Retina (tissue), 1 donor: ENCODE measurements at regions not wholly inside any gene's neighbourhood (a gene's known extent, or its start where the extent isn't known, plus 50 kb on each side); places are given as distances from the start of the nearest gene placed in this dataset.

ENCODE experiments used
- DNase-seq: peaks from one replicate; pipeline ENCODE4 v3.0.0-alpha.2; 2016

DNA sequence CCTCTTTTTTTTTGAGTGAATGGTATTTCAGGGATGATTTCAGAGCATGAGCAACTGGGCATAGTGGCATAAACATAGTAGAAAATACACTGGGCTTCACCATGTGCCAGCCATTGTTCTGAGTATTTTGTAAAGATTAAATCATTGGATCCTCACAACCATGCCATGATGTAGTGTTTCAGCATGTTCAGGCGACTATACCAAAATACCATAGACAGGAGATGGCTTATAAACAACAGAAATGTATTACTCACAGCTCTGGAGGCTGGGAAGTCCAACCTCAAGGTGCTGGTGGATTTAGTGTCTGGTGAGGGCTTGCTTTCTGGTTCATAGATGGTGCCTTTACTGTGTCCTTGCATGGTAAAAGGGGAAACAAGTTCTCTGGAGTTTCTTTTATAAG is 101.5 kb upstream of the KL start:
- no peak for DNase-seq

DNA sequence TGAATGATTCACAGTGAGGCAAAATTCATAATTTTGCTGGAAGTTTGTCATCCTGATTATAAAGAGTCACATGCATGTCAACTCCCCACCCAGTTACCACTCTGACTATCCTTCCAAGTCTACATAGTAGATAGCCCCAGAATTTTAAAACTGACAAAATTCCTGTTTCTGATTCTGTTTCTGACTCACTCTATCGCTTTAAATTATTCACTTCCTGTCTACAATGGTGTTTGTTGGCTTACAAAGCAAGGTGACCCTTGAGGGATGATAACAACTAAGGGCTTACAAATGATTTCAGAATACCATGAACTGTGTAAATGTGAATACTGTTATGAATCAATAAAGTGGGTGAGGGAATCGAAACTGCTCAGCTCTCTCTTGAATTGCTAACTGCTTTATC is 98.7 kb upstream of the KL start:
- no peak for DNase-seq

DNA sequence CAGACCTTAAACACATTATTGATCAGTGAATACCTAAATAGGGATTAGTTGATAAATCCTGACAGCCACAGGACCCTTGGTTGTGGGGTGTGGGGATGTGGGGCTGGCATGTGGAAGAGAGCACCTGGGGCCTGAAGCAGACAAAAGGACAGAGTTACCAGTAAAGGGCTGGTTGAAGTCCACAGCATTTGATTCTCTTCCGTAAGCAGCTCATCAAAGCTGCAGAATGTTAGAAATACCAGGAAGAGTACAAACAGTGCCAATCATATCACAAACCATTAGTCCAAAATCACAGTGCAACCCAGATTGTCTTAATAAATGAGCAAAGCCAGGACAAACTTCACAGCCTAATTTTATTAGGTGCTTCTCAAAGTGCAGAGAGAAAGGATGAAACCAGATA is 92.5 kb upstream of the KL start:
- no peak for DNase-seq

DNA sequence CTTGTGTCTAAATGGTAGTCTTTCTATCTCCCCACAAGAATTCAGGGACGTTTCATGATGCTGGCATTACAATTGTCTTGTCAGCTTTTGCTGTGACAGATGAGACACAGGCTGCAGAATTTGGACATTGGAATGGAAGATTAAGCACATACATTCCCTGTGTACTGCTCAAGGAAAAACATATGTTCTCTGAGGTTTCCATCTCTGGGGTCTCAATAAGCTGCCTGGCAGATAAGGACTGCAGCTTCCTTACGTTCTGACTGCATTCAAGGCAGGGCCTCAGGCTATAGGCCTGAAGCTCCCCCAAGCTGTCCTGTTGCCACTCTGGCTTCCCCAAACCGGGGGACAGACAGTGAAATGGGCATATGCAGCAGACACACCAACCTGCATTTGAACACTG is 91.3 kb upstream of the KL start:
- DNase-seq, result no peak

DNA sequence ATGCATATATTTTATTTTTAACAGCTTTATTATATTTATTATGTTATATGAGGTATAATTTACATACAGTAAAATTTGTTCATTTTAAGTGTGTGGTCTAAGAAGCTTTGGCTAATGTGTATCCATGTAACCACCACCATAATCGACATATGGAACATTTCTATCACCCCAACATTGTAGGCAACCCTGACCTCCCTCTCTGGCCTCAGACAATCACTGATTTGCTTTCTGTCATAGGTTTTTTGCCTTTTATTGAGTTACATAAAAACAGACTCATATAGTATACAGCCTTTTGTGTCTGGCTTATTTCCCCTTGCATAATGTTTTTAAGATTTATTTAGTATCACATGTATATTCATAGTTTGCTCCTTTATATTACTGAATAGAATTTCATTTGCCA is 90.7 kb upstream of the KL start:
- no peak for DNase-seq

DNA sequence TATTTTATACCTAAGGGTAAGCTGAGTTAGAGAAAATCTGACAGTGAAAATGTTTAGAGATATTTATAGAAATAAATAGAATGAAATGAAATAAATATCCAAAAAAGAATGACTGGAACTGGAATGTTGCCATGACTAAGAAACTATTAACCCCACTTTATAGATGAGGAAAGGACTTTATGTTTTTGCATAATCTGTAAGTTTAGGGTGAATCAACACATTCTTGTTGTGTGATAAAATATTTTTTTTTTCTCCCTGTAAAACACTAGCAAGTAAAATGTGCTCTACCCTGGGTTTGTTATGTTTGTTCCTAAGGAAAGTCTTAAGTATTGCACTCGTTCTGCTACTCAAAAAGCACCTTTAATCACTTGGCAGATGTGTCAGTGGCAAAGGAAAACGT is 83.8 kb upstream of the KL start:
- no peak for DNase-seq

DNA sequence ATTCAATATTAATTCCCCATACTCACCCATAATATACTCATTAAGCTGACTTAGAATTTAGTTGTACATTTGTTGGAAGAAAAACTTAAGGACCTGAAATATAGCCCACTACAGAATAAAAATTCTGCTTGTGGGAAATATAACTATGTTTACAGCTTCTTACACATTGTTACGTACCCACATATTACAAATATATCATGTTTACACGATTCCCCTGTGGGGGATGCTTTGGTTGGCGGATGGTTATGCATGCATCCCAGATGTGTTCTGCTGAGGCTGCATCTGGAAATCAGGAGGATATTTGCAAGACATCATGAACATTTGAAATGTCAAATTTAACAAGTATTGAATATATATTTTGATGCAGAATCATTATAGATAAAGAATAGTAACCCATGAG is 79.5 kb upstream of the KL start:
- no peak for DNase-seq

DNA sequence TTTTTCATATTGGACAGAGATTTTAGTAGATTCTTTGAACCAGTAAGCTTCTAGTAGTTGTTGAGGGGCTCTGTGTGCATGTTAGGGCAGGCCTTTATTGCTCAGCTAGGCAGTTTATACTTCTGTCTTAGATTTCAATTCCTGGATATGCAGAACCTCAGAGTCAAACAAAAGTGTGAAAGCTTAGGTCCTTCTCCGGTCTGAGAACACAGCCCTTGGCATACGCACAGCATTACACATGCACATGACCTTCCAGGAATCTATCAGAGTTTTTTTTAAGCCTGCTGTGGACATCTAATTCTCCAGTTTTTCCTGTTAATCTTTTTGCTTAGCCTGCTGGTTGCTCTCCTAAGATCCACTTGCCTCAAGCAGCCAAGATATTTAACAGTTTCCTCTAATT is 77.9 kb upstream of the KL start:
- DNase-seq, result no peak

DNA sequence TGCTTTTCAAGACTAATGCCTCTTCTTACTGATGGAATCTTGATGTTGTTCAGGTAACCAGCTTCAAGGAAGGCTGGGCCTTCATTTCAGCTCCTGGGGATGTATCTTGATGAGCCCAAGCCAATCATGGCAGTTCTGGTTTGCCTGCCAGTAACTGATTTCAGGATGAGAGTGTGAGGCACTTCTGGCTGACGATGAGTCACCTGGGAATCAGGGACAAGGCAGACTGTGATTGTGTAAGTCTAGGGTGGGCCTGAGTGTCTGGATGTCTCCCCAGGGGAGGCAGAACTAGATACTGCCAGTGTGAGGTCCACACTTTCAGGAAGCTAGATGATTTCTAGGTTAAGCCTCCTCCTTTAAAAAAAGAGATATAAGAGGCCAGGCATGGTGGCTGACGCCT is 77.3 kb upstream of the KL start:
- DNase-seq, result no peak

DNA sequence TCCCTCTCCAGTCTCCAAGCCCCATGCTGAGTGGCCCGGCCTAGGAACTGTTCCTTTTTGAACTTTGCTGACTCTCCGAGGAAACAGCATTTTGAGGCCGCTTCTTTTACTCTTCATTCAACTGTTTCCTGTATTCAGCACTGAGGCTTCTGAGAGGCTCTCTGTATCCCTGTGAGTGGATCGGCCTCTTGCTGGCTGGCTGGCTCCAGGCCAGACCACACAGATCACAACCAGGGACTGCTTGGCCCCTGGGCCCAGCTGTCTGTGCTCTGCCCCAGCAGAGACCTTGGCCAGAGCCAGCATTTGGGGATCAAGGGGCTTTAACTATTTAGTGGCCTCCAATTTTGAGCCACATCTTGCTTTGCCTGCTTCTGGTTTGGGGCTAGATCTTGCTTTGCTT is 75.6 kb upstream of the KL start:
- no peak for DNase-seq

DNA sequence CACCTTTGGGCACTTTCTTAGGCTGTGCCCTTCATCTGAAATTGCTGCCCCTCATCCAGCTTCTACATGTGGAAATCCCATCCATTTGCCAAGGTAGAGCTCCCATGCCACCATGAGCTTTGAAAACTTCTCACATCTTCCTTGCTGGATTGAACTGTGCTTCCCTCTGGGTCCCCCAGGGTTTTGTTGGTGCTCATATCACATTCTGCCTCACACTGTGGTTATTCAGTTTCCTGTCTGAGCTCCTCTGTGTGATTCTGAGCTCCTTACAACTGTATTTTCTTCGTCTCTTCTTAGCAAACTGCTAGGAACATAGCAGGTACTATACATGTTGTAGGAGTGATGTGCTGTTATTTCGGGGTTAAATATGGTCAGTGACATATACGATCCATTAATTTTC is 74.9 kb upstream of the KL start:
- no peak for DNase-seq

DNA sequence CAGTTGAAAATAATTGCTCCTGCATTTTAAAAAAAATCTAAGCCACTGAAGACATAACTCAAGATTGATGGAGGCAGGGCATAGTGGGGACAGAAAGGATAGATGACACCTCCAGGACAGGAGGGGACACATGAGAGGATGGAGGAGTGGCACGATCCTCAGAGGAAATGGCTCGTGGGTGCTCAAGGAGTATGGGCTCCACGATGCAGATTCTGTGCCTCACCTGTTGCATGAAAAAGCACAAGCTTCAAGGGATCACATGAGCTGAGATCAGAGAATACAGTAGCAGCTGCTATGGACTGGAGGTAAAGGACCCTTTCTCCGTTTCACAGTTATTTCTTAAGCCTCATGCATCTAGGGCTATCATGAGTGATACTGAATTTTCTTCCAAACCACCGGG is 69.7 kb upstream of the KL start:
- DNase-seq, result no peak

DNA sequence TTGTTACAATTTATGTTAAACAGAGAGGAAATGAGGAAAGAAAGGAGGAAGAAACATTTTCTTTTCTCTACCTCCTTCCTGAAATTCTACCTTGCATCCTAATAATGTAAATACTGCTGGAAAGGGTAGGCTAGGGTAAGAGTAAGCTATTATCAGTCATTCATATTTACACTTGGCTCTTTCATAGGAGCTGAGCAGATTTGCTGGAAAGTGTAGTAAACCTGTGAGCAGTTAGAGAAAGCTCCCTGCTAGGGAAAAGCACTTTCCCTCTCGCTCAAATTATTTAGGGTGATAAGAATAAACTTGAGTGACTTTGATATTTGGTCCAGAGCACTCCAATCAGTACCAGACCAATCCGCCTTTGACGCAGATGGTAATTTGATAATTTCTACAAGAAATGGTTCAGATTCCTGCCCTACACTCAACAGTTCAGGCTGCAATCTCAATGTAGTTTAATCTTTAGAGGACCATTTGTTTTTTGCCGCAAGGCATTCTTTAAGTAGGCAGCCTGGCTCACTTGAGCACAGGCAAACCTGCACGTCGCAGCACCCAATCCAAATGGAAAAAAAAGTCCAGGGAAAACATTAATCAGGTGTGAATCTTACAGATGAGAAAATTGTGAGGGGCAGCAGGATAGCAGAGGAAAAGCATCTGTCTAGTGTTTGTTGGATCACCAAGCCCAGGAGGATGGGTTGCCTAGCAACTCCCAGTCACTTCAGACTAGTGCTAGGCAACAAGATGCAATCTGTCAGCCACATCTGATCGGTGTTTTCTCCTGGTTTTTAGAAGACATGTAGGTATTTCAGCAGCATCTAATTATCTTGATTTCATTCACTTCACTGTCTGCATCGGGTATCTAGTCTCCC is 68.6 kb upstream of the KL start:
- peak; percentile 68 for DNase-seq

DNA sequence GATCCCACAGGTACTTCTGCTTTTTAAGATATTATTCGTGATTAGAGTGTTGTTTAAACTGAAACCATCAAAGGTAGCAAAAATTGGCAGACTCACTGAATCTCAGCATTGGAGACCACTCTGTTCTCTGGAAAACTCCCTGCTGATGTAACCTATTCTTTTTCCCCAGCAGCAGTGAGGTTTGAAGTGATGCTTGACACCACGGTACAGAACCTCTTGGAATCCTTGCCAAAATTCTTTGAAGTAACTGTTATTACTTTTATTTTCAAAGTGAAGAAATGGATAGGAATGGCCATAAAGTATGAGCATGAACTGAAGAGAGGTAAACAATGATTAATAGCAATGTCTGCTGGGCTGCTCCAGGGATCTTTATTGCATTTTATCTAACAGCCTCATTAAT is 66.4 kb upstream of the KL start:
- no peak for DNase-seq

DNA sequence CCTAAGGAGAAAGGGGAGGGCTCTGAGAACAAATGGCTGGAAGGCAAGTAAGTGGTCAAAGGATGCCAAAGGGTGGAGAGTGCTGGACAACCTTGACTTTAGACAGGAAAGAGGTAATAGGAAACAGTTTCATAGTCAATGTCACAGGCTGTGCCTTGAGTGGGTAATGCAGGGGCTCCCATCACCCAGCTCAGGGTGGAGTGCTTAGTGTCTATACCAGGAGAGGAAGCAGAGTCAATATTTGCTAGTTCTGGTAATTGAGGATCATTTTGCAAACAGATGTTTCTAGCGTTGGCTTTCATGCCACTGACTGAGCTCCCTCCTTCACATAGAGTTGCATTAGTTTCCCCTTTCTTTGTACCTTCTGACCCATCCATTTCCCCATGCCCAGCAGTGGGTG is 64.6 kb upstream of the KL start:
- DNase-seq, result no peak

DNA sequence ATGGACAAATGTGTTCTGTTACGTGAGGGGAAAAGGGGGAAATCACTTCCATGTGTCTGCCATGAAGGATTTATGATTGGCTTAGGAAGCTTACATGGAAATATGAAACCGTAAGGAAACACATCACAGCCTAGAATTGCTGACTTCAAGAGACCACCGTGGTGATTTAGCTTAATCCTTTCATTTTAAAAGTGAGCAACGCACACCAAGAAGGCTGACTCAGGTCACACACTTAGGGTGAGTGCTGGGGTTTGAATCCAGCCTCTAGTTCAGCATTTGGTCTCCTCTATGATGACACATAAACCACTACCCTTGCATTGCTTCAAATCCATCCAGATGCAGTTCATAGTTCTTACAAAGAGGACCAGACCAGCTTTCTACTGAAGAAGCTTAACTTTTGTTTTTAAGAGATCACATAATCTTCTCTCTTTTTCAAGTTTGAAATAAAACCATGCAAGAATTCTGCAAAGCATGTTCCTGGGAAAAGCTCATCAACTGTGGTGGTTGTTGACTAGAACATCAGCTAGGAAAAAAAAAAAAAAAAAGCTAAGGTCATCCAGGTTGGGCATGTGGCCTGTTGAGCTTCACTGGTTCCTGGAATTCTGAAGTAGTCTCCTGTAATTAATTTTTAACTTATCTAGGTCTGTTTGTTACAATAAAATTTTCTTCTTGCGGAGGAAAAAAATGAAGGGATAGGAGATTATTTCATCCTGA is 60.2 kb upstream of the KL start:
- no peak for DNase-seq

DNA sequence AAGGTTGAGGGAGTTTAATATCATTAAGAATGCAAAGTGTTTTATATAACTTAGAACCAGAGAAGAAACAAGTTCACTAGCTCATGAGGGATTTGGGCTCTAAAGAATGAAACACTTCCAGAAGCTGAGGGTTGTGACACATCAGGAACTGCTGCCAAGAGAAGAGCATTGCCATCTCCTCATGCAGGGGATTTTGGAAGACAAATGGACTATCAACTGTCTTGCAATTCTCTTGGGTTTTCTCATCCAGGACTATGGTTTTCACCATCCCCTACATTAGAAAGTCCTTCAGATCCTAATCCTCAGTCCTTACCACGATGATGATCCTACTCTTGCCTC is 59.7 kb upstream of the KL start:
- DNase-seq, result no peak

DNA sequence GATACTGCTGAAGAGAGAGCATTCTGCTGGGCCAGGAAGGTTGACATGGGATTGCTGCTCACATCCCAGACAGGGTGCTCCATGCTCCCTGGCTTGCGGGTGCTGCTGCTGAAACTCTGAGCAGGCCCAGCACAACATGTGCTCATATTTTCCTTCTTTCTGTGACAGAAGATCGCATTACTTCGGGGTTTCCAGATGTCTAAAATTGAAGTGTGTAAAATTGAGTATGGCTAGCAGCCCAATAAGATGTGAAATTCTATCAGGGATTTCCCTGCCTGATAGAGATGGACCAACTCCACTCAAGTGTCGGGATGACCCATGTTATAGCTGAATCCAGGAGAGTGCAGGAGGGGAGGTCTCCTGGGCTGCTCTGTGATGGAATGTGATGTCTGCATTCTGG is 55.6 kb upstream of the KL start:
- no peak for DNase-seq

DNA sequence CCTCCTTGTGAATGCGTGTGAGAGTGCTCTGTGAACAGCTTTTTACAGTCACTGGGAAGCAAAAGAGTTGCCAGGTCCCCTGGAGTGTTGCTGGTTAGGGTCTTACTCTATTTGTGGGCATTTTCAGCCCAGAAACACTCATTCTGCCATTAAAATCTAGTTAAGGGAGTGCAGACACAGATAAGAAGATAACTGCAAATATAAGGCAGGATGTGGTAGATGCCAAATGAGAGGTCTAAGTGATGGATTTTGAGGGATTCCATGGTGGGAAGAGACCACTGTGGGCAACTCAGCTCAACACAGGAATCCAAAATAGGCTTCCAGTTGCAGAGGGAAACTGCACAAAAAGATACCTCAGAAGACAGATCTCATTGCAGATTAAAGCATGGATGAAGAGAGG is 54.5 kb upstream of the KL start:
- no peak for DNase-seq

DNA sequence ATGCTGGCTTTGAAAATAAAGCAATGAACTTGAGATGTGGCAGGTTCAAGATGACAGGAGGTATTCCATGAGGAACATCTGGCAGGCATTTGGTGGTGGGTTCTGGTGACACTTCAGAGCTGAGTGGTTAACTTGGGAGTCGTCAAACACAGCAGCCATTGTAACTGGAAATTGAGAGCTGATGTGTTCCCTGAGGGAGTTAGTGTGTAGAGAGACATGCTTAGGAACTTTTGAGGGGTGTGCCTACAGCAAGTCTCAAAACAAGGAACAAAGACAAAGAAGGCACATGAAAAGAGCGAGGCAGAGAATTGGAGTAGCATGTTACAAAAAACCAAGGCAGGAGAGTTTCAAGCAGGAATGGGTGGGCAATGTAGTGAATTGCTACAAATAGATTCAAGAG is 53.9 kb upstream of the KL start:
- DNase-seq, result no peak

DNA sequence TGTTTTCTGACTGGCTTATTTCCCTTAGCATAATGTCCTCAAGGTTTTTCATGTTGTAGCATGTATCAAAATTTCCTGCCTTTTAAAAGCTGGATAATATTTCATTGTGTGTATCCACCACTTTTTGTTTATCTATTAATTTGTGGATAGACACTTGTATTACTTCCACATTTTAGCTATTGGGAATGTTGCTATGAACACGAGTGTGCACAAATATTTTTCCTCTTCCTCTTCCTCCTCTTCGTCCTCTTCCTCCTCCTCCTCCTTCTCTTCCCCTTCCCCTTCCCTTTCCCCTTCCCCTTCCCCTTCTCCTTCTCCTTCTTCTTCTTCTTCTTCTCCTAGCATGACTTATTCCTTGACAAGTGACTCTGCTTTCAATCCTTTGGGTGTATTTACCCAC is 51.2 kb upstream of the KL start:
- no peak for DNase-seq
